Osteocyte (in vitro differentiated cells): ENCODE measurements at regions not wholly inside any gene's neighbourhood (a gene's known extent, or its start where the extent isn't known, plus 50 kb on each side); places are given as distances from the start of the nearest gene placed in this dataset.

Source experiments
- DNase-seq: peaks from one replicate; pipeline ENCODE4 v3.0.0; 2021; ENCODE audit warnings: mixed read lengths; ENCODE audit not compliant: unreplicated experiment; ENCODE audit errors: extremely low spot score
- H3K27ac Mint-ChIP-seq: one replicate; pipeline ENCODE4 v1.8.0; 2021; ENCODE audit warnings: mild to moderate bottlenecking, mixed read lengths; ENCODE audit not compliant: unreplicated experiment
- H3K27me3 Mint-ChIP-seq: one replicate; pipeline ENCODE4 v1.8.0; 2021; ENCODE audit warnings: mixed read lengths; ENCODE audit not compliant: unreplicated experiment
- H3K36me3 Mint-ChIP-seq: one replicate; pipeline ENCODE4 v1.8.0; 2021; ENCODE audit warnings: mixed read lengths; ENCODE audit not compliant: unreplicated experiment
- H3K4me1 Mint-ChIP-seq: one replicate; pipeline ENCODE4 v1.8.0; 2021; ENCODE audit warnings: mixed read lengths; ENCODE audit not compliant: unreplicated experiment
- H3K4me3 Mint-ChIP-seq: one replicate; pipeline ENCODE4 v1.8.0; 2021; ENCODE audit warnings: mild to moderate bottlenecking, moderate library complexity, mixed read lengths; ENCODE audit not compliant: unreplicated experiment
- H3K9me3 Mint-ChIP-seq: one replicate; pipeline ENCODE4 v1.8.0; 2021; ENCODE audit warnings: mixed read lengths; ENCODE audit not compliant: unreplicated experiment
- TF ChIP-seq, protein P1 (sequence below): fragments of 200-600 bp; sonication (generic); IDR thresholded peaks from 2 replicates; pipeline ENCODE4 v1.5.0; 2021; ENCODE audit warnings: antibody characterized with exemption, mild to moderate bottlenecking, moderate library complexity

DNA sequence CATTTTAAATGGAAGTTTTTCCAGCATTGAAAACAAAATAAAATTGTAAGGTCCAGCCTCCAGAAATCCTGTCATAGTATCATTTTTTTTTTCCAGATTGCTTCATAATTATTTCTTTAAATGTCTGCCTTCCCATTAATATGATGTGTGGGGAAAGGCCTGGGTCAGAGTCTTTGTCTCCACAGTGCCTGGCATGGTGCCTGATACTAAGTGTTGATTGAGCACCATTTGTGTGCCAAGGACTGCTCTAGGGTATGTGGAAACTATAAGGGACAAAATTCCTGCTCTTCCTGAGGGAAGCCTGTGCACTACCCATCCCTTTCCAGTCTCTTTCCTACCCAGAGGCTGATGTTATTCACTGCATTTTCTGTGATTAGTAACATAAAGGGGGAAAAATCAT is 53.1 kb upstream of the BEND4 start:
- H3K4me3 Mint-ChIP-seq, result no peak overlapping the region
- TF ChIP-seq, protein P1, sequence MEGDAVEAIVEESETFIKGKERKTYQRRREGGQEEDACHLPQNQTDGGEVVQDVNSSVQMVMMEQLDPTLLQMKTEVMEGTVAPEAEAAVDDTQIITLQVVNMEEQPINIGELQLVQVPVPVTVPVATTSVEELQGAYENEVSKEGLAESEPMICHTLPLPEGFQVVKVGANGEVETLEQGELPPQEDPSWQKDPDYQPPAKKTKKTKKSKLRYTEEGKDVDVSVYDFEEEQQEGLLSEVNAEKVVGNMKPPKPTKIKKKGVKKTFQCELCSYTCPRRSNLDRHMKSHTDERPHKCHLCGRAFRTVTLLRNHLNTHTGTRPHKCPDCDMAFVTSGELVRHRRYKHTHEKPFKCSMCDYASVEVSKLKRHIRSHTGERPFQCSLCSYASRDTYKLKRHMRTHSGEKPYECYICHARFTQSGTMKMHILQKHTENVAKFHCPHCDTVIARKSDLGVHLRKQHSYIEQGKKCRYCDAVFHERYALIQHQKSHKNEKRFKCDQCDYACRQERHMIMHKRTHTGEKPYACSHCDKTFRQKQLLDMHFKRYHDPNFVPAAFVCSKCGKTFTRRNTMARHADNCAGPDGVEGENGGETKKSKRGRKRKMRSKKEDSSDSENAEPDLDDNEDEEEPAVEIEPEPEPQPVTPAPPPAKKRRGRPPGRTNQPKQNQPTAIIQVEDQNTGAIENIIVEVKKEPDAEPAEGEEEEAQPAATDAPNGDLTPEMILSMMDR, result no peak
- H3K27ac Mint-ChIP-seq, result no peak overlapping the region
- no peaks in the 10 kb centered on the region for H3K27me3 Mint-ChIP-seq
- H3K4me1 Mint-ChIP-seq, result no peaks in the 10 kb centered on the region
- DNase-seq, result no peak
- no peaks in the 10 kb centered on the region for H3K36me3 Mint-ChIP-seq
- no peaks in the 10 kb centered on the region for H3K9me3 Mint-ChIP-seq

DNA sequence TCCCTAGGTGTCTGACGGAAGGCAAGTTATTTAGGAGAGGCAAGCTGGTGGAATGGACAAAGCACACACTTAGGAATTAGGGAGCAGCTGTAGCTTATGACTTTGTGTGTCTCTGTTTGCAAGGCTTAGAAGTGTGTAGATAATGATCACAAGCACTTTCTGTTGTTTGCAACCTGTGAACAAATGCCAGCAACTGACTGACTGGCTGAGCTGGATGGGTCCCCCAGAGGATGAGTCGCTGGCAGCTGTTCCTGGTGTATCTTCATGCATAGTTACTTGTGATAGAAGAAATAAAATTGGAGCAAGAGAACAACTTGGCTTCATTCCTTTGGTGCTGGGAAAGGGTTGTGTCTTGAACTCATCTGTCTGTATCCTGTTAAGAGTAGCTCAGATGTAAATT is 64.2 kb upstream of the BEND4 start:
- H3K27me3 Mint-ChIP-seq, result no peaks in the 10 kb centered on the region
- no peak overlapping the region for H3K27ac Mint-ChIP-seq
- H3K4me1 Mint-ChIP-seq, result no peaks in the 10 kb centered on the region
- no peak for DNase-seq
- H3K4me3 Mint-ChIP-seq, result no peak overlapping the region
- TF ChIP-seq, protein P1, result no peak
- no peaks in the 10 kb centered on the region for H3K9me3 Mint-ChIP-seq
- no peaks in the 10 kb centered on the region for H3K36me3 Mint-ChIP-seq

DNA sequence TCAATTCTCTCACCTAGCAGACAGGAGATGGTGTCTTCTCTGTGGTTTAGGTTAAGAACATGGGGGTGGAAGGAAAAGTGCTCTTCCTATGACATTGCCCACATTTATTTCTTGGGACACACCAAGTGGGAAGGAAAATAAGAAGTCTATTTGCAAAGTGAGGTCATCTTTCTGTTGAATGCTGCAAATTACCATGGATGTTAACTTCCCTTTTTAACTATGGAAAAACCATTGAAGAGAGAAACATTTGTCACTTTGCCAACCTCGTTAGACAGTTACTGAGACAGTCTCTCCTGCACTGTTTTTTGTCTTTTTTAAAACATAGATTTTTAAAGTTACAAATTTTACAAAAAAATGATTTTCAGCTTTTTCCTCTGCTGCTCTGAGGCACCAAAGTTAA is 72.8 kb upstream of the BEND4 start:
- H3K4me1 Mint-ChIP-seq, result no peaks in the 10 kb centered on the region
- no peaks in the 10 kb centered on the region for H3K9me3 Mint-ChIP-seq
- no peak overlapping the region for H3K4me3 Mint-ChIP-seq
- peaks cover 2% of the 10 kb centered on the region for H3K27me3 Mint-ChIP-seq
- TF ChIP-seq, protein P1, result no peak
- H3K36me3 Mint-ChIP-seq, result no peaks in the 10 kb centered on the region
- DNase-seq, result no peak
- H3K27ac Mint-ChIP-seq, result no peak overlapping the region

DNA sequence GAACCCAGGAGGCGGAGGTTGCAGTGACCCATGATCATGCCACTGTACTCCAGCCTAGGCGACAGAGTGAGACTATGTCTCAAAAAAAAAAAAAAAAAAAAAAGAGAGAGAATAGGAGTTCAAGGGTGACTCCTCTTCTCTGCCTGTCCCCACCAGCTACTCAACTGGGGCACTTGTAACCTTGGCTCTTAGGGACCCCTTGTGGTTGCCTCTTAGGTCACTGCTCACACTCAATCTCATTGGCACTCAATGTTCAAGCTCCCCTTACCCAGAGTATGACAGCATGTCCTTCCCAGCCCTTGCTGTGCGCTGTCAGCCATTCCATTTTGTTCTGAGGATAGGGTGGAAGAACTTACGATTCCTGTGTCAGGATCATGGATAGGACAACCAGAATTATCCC is 82.4 kb upstream of the BEND4 start:
- H3K9me3 Mint-ChIP-seq, result no peaks in the 10 kb centered on the region
- TF ChIP-seq, protein P1, result no peak
- H3K4me1 Mint-ChIP-seq, result no peaks in the 10 kb centered on the region
- DNase-seq, result no peak
- H3K27ac Mint-ChIP-seq, result no peak overlapping the region
- no peak overlapping the region for H3K4me3 Mint-ChIP-seq
- no peaks in the 10 kb centered on the region for H3K27me3 Mint-ChIP-seq
- no peaks in the 10 kb centered on the region for H3K36me3 Mint-ChIP-seq

DNA sequence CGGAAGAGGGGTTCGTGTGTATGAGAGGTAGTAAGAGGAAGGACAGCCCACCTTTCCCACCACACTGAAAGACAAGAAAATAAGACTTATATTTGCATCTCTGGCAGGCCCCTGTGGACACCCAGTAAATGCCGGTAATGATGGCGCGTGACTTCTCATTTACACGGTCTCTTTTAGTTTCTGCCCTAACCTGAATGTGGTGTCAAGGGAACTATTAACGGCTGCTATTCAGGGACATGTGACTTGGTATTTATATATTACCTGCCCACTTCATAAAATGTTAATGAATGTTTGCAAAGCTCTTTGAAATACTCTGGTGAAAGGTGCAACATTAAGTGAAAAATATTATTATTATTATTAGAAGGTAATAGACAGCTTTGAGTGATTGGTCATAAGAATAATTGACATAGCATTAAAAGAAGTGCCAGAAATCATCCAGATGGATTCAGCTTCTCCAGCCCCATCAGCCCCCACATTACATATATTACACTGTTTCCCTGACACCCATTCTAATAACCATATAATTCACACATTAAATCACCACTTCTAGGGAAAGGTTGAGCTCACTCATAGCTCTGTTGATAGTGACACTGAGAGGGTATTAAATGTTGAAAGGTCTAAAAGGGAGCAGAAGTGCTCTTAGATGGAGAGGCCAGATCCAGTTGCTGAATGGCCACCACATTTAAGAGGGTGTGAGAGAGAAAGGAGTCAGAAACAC is 83.0 kb upstream of the BEND4 start:
- no peaks in the 10 kb centered on the region for H3K36me3 Mint-ChIP-seq
- DNase-seq, result no peak
- no peaks in the 10 kb centered on the region for H3K27me3 Mint-ChIP-seq
- H3K4me1 Mint-ChIP-seq, result no peaks in the 10 kb centered on the region
- no peak overlapping the region for H3K27ac Mint-ChIP-seq
- TF ChIP-seq, protein P1, result no peak
- H3K4me3 Mint-ChIP-seq, result no peak overlapping the region
- H3K9me3 Mint-ChIP-seq, result no peaks in the 10 kb centered on the region
